WTC11 (cell line): ENCODE measurements at regions not wholly inside any gene's neighbourhood (a gene's known extent, or its start where the extent isn't known, plus 50 kb on each side); places are given as distances from the start of the nearest gene placed in this dataset.

Experiments used
- ATAC-seq: fragments of 200-7000 bp; cut with Tn5 transposase; 2 replicates; pipeline ENCODE4 v1.10.0; 2021; ENCODE audit warnings: mild to moderate bottlenecking, moderate library complexity
- CTCF ChIA-PET: fragments of 300-600 bp; sonication (Branson Sonifier 250); formaldehyde crosslinking; loops from one replicate; lab custom pipeline; 2021; ENCODE audit warnings: antibody characterized with exemption; lab: Charles Lee
- POLR2A ChIA-PET: fragments of 350-600 bp; sonication (Branson Sonifier 250); formaldehyde crosslinking; loops from one replicate; lab custom pipeline; 2021; ENCODE audit warnings: antibody characterized with exemption; lab: Charles Lee
- DNase-seq: peaks from one replicate; pipeline ENCODE4 v3.0.0; 2021; ENCODE audit warnings: low spot score
- H3K27ac Mint-ChIP-seq: 2 replicates; pipeline ENCODE4 v1.8.0; 2021; ENCODE audit warnings: mixed read lengths
- H3K27me3 Mint-ChIP-seq: 2 replicates; pipeline ENCODE4 v1.8.0; 2021; ENCODE audit warnings: low read depth, mild to moderate bottlenecking, moderate library complexity, mixed read lengths
- H3K36me3 Mint-ChIP-seq: 2 replicates; pipeline ENCODE4 v1.8.0; 2021; ENCODE audit warnings: mixed read lengths
- H3K4me1 Mint-ChIP-seq: 2 replicates; pipeline ENCODE4 v1.8.0; 2022; ENCODE audit warnings: mixed read lengths
- H3K4me3 Mint-ChIP-seq: 2 replicates; pipeline ENCODE4 v1.8.0; 2021; ENCODE audit warnings: mild to moderate bottlenecking, moderate library complexity, mixed read lengths
- H3K9me3 Mint-ChIP-seq: 2 replicates; pipeline ENCODE4 v1.8.0; 2021; ENCODE audit warnings: mixed read lengths
- ATF1 ChIP-seq: sonication (generic); formaldehyde crosslinking; IDR thresholded peaks from 2 replicates; pipeline ENCODE4 v1.8.1; 2023; ENCODE audit warnings: mild to moderate bottlenecking, moderate library complexity, missing genetic modification reagents
- ELF4 ChIP-seq: sonication (generic); formaldehyde crosslinking; IDR thresholded peaks from 2 replicates; pipeline ENCODE4 v1.8.1; 2022; ENCODE audit warnings: low read depth, mild to moderate bottlenecking, moderate library complexity, missing genetic modification reagents
- ESRRA ChIP-seq: sonication (generic); formaldehyde crosslinking; IDR thresholded peaks from 2 replicates; pipeline ENCODE4 v1.8.1; 2022; ENCODE audit warnings: mild to moderate bottlenecking, missing genetic modification reagents, borderline replicate concordance
- ETV6 ChIP-seq: sonication (generic); formaldehyde crosslinking; IDR thresholded peaks from 2 replicates; pipeline ENCODE4 v1.8.1; 2022; ENCODE audit warnings: mild to moderate bottlenecking, missing genetic modification reagents
- FOXP1 ChIP-seq: sonication (generic); formaldehyde crosslinking; IDR thresholded peaks from 2 replicates; pipeline ENCODE4 v1.8.0; 2022; ENCODE audit warnings: missing genetic modification reagents, mild to moderate bottlenecking, moderate library complexity, borderline replicate concordance
- GRHL2 ChIP-seq: fragments of 250-450 bp; sonication (Bioruptor Pico); IDR thresholded peaks from 2 replicates; pipeline ENCODE4 v1.8.0; 2022; ENCODE audit warnings: mild to moderate bottlenecking, moderate library complexity; ENCODE audit not compliant: insufficient replicate concordance, severe bottlenecking
- HMGA2 ChIP-seq: fragments of 250-450 bp; sonication (Bioruptor Pico); IDR thresholded peaks from 2 replicates; pipeline ENCODE4 v1.4.0; 2021; ENCODE audit warnings: mild to moderate bottlenecking, moderate library complexity
- KAT7 ChIP-seq: sonication (generic); formaldehyde crosslinking; IDR thresholded peaks from 2 replicates; pipeline ENCODE4 v1.8.1; 2023; ENCODE audit warnings: missing genetic modification reagents, mild to moderate bottlenecking, borderline replicate concordance
- MXD4 ChIP-seq: fragments of 250-450 bp; sonication (Bioruptor Pico); IDR thresholded peaks from 2 replicates; pipeline ENCODE4 v1.8.0; 2021; ENCODE audit warnings: mild to moderate bottlenecking, moderate library complexity, borderline replicate concordance
- NR2C2 ChIP-seq: sonication (generic); formaldehyde crosslinking; IDR thresholded peaks from 2 replicates; pipeline ENCODE4 v1.8.0; 2022; ENCODE audit warnings: mild to moderate bottlenecking, missing genetic modification reagents
- RELA ChIP-seq: sonication (generic); formaldehyde crosslinking; IDR thresholded peaks from 2 replicates; pipeline ENCODE4 v1.8.1; 2022; ENCODE audit warnings: missing genetic modification reagents, mild to moderate bottlenecking, borderline replicate concordance
- SMAD3 ChIP-seq: sonication (generic); formaldehyde crosslinking; IDR thresholded peaks from 2 replicates; pipeline ENCODE4 v1.8.0; 2022; ENCODE audit warnings: missing genetic modification reagents, mild to moderate bottlenecking, borderline replicate concordance
- SMAD4 ChIP-seq: sonication (generic); formaldehyde crosslinking; IDR thresholded peaks from 2 replicates; pipeline ENCODE4 v1.8.0; 2022; ENCODE audit warnings: mild to moderate bottlenecking, missing genetic modification reagents
- SP1 ChIP-seq: sonication (generic); formaldehyde crosslinking; conservative IDR thresholded peaks from 2 replicates; pipeline ENCODE4 v1.8.1; 2022; ENCODE audit warnings: missing genetic modification reagents
- TP53 ChIP-seq: sonication (generic); formaldehyde crosslinking; IDR thresholded peaks from 2 replicates; pipeline ENCODE4 v1.8.1; 2023; ENCODE audit warnings: mild to moderate bottlenecking, missing genetic modification reagents
- ZNF232 ChIP-seq: sonication (generic); formaldehyde crosslinking; IDR thresholded peaks from 2 replicates; pipeline ENCODE4 v1.8.0; 2022; ENCODE audit warnings: mild to moderate bottlenecking, missing genetic modification reagents
- ZNF317 ChIP-seq: sonication (generic); formaldehyde crosslinking; IDR thresholded peaks from 2 replicates; pipeline ENCODE4 v1.8.1; 2023; ENCODE audit warnings: low read depth, mild to moderate bottlenecking, moderate library complexity, missing genetic modification reagents, borderline replicate concordance
- ZNF416 ChIP-seq: fragments of 250-450 bp; sonication (Bioruptor Pico); IDR thresholded peaks from 2 replicates; pipeline ENCODE4 v1.9.0; 2021; ENCODE audit warnings: mild to moderate bottlenecking, inconsistent platforms
- ZNF671 ChIP-seq: fragments of 250-450 bp; sonication (Bioruptor Pico); IDR thresholded peaks from 2 replicates; pipeline ENCODE4 v1.8.0; 2021; ENCODE audit warnings: mild to moderate bottlenecking
- TF ChIP-seq, protein P1 (sequence below): sonication (generic); formaldehyde crosslinking; IDR thresholded peaks from 2 replicates; pipeline ENCODE4 v1.8.1; 2023; ENCODE audit warnings: mild to moderate bottlenecking, missing genetic modification reagents, borderline replicate concordance
- TF ChIP-seq, protein P2 (sequence below): sonication (generic); formaldehyde crosslinking; IDR thresholded peaks from 2 replicates; pipeline ENCODE4 v1.8.0; 2022; ENCODE audit warnings: mild to moderate bottlenecking, missing genetic modification reagents
- TF ChIP-seq, protein P3 (sequence below): sonication (generic); formaldehyde crosslinking; IDR thresholded peaks from 2 replicates; pipeline ENCODE4 v1.8.1; 2023; ENCODE audit warnings: mild to moderate bottlenecking, missing genetic modification reagents
- TF ChIP-seq, protein P4 (sequence below): fragments of 250-450 bp; sonication (Bioruptor Pico); IDR thresholded peaks from 2 replicates; pipeline ENCODE4 v1.9.0; 2021; ENCODE audit warnings: mild to moderate bottlenecking
- TF ChIP-seq, protein P5 (sequence below): fragments of 250-450 bp; sonication (Bioruptor Pico); IDR thresholded peaks from 2 replicates; pipeline ENCODE4 v1.8.0; 2021; ENCODE audit warnings: mild to moderate bottlenecking
- TF ChIP-seq, protein P6 (sequence below): sonication (generic); formaldehyde crosslinking; conservative IDR thresholded peaks from 2 replicates; pipeline ENCODE4 v1.8.1; 2022; ENCODE audit warnings: mild to moderate bottlenecking, missing genetic modification reagents

DNA sequence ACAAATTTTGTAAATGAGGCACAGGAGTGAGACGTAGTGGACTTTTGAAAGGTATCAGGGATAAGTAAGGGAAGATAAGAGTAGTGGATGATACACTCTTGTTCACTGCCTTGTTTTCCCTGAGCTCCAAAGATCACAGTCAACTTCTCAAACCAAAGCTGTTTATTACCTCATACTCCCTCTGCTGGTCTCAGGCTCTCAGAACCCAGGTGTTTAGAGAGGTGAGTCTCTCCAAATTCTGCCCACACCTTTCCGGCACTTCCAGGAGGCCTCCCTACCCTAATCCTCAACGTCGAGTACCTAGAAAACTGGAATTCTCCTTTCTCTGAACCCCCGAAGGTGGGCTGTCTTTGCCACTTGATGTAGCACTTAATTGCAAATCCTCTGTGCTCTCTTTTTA, 621.1 kb downstream of the BCL11A start:
- peak; percentile 93 for ATAC-seq
- peaks cover 3% of the 10 kb centered on the region; the same call in 1 of the 2 replicates for H3K9me3 Mint-ChIP-seq
- peak; percentile 44 for DNase-seq
- TF ChIP-seq ELF4 (no peak), SMAD3 (CRISPR knock-in tag) (no peak), ZNF232 (no peak), HMGA2 (CRISPR knock-in tag) (no peak), MXD4 (CRISPR knock-in tag) (no peak), SP1 (CRISPR knock-in tag) (no peak), ZNF317 (no peak), ZNF671 (CRISPR knock-in tag) (no peak), ETV6 (CRISPR knock-in tag) (no peak), FOXP1 (CRISPR knock-in tag) (no peak), GRHL2 (no peak)
- TF ChIP-seq, protein P1, sequence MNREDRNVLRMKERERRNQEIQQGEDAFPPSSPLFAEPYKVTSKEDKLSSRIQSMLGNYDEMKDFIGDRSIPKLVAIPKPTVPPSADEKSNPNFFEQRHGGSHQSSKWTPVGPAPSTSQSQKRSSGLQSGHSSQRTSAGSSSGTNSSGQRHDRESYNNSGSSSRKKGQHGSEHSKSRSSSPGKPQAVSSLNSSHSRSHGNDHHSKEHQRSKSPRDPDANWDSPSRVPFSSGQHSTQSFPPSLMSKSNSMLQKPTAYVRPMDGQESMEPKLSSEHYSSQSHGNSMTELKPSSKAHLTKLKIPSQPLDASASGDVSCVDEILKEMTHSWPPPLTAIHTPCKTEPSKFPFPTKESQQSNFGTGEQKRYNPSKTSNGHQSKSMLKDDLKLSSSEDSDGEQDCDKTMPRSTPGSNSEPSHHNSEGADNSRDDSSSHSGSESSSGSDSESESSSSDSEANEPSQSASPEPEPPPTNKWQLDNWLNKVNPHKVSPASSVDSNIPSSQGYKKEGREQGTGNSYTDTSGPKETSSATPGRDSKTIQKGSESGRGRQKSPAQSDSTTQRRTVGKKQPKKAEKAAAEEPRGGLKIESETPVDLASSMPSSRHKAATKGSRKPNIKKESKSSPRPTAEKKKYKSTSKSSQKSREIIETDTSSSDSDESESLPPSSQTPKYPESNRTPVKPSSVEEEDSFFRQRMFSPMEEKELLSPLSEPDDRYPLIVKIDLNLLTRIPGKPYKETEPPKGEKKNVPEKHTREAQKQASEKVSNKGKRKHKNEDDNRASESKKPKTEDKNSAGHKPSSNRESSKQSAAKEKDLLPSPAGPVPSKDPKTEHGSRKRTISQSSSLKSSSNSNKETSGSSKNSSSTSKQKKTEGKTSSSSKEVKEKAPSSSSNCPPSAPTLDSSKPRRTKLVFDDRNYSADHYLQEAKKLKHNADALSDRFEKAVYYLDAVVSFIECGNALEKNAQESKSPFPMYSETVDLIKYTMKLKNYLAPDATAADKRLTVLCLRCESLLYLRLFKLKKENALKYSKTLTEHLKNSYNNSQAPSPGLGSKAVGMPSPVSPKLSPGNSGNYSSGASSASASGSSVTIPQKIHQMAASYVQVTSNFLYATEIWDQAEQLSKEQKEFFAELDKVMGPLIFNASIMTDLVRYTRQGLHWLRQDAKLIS: no peak
- TF ChIP-seq, protein P2, sequence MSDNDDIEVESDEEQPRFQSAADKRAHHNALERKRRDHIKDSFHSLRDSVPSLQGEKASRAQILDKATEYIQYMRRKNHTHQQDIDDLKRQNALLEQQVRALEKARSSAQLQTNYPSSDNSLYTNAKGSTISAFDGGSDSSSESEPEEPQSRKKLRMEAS (CRISPR knock-in tag): no peak
- H3K27ac Mint-ChIP-seq: no peak overlapping the region
- H3K4me3 Mint-ChIP-seq: no peak overlapping the region
- H3K27me3 Mint-ChIP-seq: no peaks in the 10 kb centered on the region
- H3K36me3 Mint-ChIP-seq: no peaks in the 10 kb centered on the region
- H3K4me1 Mint-ChIP-seq: peaks cover 5% of the 10 kb centered on the region
- POLR2A ChIA-PET: no interaction called here
- CTCF ChIA-PET: interaction anchor here (0.5 to 1.6 kb wide), 15 partner anchors 9 to 649 kb away, joined by 3 to 7 read pairs (median 3); no protein-coding TSS in a partner anchor

DNA sequence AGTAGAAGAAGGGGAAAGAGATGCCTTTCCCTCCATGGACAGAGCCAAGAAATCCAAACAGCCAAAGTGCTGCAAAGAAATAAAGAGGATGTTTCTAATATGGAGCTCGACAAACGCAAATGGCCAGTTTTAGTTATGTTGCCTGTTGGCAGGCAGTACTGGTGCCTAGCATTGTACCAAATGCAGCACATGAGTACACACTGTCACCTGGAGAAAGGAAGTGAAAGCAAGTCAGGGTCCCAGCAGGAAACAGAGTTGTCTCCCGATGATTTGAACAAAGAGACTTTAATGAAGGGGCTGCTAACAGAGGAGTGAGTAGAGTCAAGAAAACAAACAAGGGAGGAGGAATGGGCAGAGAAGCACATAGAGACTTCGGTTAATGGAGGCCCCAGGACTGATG, 623.0 kb downstream of the BCL11A start:
- ATAC-seq: no peak
- no peak overlapping the region for H3K4me3 Mint-ChIP-seq
- CTCF ChIA-PET: no interaction called here

DNA sequence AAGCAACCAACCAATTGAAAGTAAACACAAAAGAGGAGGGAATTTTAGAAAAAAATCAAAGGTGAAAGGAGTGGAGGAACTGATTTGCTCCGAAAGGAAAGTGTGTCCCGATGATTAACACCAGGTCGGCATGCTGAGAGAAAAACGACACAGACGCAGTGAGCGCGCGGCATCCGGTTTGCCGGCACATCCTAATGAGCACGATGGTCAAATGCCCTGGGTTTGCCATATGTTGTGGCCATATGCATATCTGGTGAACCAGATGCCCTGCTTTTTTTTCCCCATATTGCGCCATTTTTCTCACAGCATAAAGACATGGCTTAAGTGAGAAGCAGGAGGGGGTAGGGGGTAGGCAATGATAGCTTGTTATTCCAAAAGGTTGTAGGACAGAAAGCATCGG, 626.7 kb downstream of the BCL11A start:
- peaks cover 3% of the 10 kb centered on the region; the same call in 1 of the 2 replicates for H3K9me3 Mint-ChIP-seq
- peaks cover 16% of the 10 kb centered on the region for H3K4me1 Mint-ChIP-seq
- CTCF ChIA-PET: no interaction called here
- no peak overlapping the region for H3K27ac Mint-ChIP-seq
- H3K27me3 Mint-ChIP-seq: no peaks in the 10 kb centered on the region
- POLR2A ChIA-PET: no interaction called here
- DNase-seq (no peak), ATAC-seq (no peak)
- no peaks in the 10 kb centered on the region for H3K36me3 Mint-ChIP-seq
- TF ChIP-seq, protein P3, sequence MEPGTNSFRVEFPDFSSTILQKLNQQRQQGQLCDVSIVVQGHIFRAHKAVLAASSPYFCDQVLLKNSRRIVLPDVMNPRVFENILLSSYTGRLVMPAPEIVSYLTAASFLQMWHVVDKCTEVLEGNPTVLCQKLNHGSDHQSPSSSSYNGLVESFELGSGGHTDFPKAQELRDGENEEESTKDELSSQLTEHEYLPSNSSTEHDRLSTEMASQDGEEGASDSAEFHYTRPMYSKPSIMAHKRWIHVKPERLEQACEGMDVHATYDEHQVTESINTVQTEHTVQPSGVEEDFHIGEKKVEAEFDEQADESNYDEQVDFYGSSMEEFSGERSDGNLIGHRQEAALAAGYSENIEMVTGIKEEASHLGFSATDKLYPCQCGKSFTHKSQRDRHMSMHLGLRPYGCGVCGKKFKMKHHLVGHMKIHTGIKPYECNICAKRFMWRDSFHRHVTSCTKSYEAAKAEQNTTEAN (CRISPR knock-in tag): no peak
- no peak for TF ChIP-seq KAT7 (CRISPR knock-in tag)
- TF ChIP-seq, protein P4, sequence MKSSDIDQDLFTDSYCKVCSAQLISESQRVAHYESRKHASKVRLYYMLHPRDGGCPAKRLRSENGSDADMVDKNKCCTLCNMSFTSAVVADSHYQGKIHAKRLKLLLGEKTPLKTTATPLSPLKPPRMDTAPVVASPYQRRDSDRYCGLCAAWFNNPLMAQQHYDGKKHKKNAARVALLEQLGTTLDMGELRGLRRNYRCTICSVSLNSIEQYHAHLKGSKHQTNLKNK: no peak
- no peak for TF ChIP-seq SMAD3 (CRISPR knock-in tag)
- TF ChIP-seq RELA: no peak
- no peak for TF ChIP-seq TP53 (CRISPR knock-in tag)
- no peak for TF ChIP-seq GRHL2
- TF ChIP-seq, protein P2 (CRISPR knock-in tag): no peak
- TF ChIP-seq ATF1 (CRISPR knock-in tag): no peak
- no peak for TF ChIP-seq SMAD4 (CRISPR knock-in tag)
- H3K4me3 Mint-ChIP-seq: no peak overlapping the region

More for the DNA sequence above, 623.0 kb downstream of the BCL11A start:
- H3K36me3 Mint-ChIP-seq: no peaks in the 10 kb centered on the region
- no peak overlapping the region for H3K27ac Mint-ChIP-seq
- TF ChIP-seq, protein P5, sequence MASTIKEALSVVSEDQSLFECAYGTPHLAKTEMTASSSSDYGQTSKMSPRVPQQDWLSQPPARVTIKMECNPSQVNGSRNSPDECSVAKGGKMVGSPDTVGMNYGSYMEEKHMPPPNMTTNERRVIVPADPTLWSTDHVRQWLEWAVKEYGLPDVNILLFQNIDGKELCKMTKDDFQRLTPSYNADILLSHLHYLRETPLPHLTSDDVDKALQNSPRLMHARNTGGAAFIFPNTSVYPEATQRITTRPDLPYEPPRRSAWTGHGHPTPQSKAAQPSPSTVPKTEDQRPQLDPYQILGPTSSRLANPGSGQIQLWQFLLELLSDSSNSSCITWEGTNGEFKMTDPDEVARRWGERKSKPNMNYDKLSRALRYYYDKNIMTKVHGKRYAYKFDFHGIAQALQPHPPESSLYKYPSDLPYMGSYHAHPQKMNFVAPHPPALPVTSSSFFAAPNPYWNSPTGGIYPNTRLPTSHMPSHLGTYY (CRISPR knock-in tag): no peak
- TF ChIP-seq ETV6 (CRISPR knock-in tag) (no peak), ZNF416 (CRISPR knock-in tag) (no peak), NR2C2 (CRISPR knock-in tag) (no peak), ESRRA (CRISPR knock-in tag) (no peak)
- TF ChIP-seq, protein P6, sequence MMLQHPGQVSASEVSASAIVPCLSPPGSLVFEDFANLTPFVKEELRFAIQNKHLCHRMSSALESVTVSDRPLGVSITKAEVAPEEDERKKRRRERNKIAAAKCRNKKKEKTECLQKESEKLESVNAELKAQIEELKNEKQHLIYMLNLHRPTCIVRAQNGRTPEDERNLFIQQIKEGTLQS (CRISPR knock-in tag): no peak
- H3K9me3 Mint-ChIP-seq: peaks cover 3% of the 10 kb centered on the region; the same call in 1 of the 2 replicates
- no peak for DNase-seq
- POLR2A ChIA-PET: no interaction called here
- H3K4me1 Mint-ChIP-seq: peaks cover 7% of the 10 kb centered on the region
- no peaks in the 10 kb centered on the region for H3K27me3 Mint-ChIP-seq
